SK-N-SH (cell line): ENCODE measurements at regions not wholly inside any gene's neighbourhood (a gene's known extent, or its start where the extent isn't known, plus 50 kb on each side); places are given as distances from the start of the nearest gene placed in this dataset.

Source experiments
- CTCF ChIA-PET: fragments of 300-600, 350-600 bp; formaldehyde crosslinking; extraction: SDS; loops from one replicate; lab custom pipeline; 2021; lab: Yijun Ruan, JAX
- POLR2A ChIA-PET: fragments of 350-600 bp; sonication (Branson Sonifier 250); formaldehyde crosslinking; extraction: SDS; loops from one replicate; lab custom pipeline; 2020; ENCODE audit warnings: antibody characterized with exemption, inconsistent platforms; lab: Yijun Ruan, JAX
- DNase-seq: peaks from one replicate; pipeline ENCODE4 v3.0.0; 2012
- H2AFZ ChIP-seq: fragments of 200-600 bp; sonication (generic); 2 replicates; pipeline ENCODE4 v1.8.1; 2016; ENCODE audit warnings: antibody characterized with exemption, mild to moderate bottlenecking, low read depth
- H3F3A ChIP-seq: fragments of 200-600 bp; sonication (generic); replicated peaks from 2 replicates; pipeline ENCODE3; 2016; ENCODE audit warnings: antibody characterized with exemption, mild to moderate bottlenecking; ENCODE audit not compliant: insufficient read depth
- H3K27ac ChIP-seq, 2 experiments: fragments of 200-500 bp in 1 of 2; fragments of 200-600 bp in 1 of 2; sonication (Bioruptor generic) in 1 of 2; sonication (generic), shearing (Covaris generic) in 1 of 2; 2 replicates each; pipeline versions ENCODE4 v1.5.1 to v1.6.1; 2014 to 2016; ENCODE audit warnings: low read depth in 2 of 2, inconsistent platforms in 1 of 2, low read length in 1 of 2, mild to moderate bottlenecking in 1 of 2, mixed read lengths in 1 of 2
- H3K27me3 ChIP-seq: fragments of 200-600 bp; sonication (generic), shearing (Covaris generic); 2 replicates; pipeline ENCODE4 v1.6.1; 2016; ENCODE audit warnings: mixed run types; ENCODE audit not compliant: insufficient read depth
- H3K36me3 ChIP-seq, 2 experiments: fragments of 200-500 bp in 1 of 2; fragments of 200-600 bp in 1 of 2; sonication (Bioruptor generic) in 1 of 2; sonication (generic) in 1 of 2; replicated peaks in 1 of 2; 2 replicates each; pipeline versions ENCODE3 to v1.5.1; 2014 to 2016; ENCODE audit warnings: low read length in 1 of 2, mild to moderate bottlenecking in 1 of 2; ENCODE audit not compliant: insufficient read depth in 2 of 2, control insufficient read depth in 1 of 2
- H3K4me1 ChIP-seq, 2 experiments: fragments of 200-500 bp in 1 of 2; fragments of 200-600 bp in 1 of 2; sonication (Bioruptor generic) in 1 of 2; sonication (generic), shearing (Covaris generic) in 1 of 2; 2 replicates each; pipeline versions ENCODE4 v1.5.1 to v1.6.1; 2014 to 2016; ENCODE audit warnings: low read depth in 1 of 2, low read length in 1 of 2, mixed run types in 1 of 2; ENCODE audit not compliant: insufficient read depth in 2 of 2, control insufficient read depth in 1 of 2
- H3K4me2 ChIP-seq: fragments of 200-600 bp; sonication (generic), shearing (Covaris generic); 2 replicates; pipeline ENCODE4 v1.6.1; 2017; ENCODE audit warnings: mixed run types
- H3K4me3 ChIP-seq, 2 experiments: fragments of 200-500 bp in 1 of 2; fragments of 200-600 bp in 1 of 2; sonication (Bioruptor generic) in 1 of 2; sonication (generic), shearing (Covaris generic) in 1 of 2; 2 replicates each; pipeline versions ENCODE4 v1.5.1 to v1.8.1; 2014 to 2016; ENCODE audit warnings: low read depth in 2 of 2, inconsistent platforms in 1 of 2, low read length in 1 of 2, mild to moderate bottlenecking in 1 of 2, mixed read lengths in 1 of 2, moderate library complexity in 1 of 2
- H3K79me2 ChIP-seq: fragments of 200-600 bp; sonication (generic); 2 replicates; pipeline ENCODE4 v1.8.1; 2017; ENCODE audit warnings: mild to moderate bottlenecking; ENCODE audit not compliant: insufficient read depth
- H3K9ac ChIP-seq: fragments of 200-600 bp; sonication (generic); 2 replicates; pipeline ENCODE4 v1.6.1; 2017; ENCODE audit warnings: mixed run types
- H3K9me2 ChIP-seq: fragments of 200-600 bp; sonication (generic); 2 replicates; pipeline ENCODE4 v1.6.1; 2017; ENCODE audit warnings: mixed run types
- H3K9me3 ChIP-seq: fragments of 200-600 bp; sonication (generic); 2 replicates; pipeline ENCODE4 v1.6.1; 2017; ENCODE audit warnings: mixed run types, mild to moderate bottlenecking, moderate library complexity
- H4K20me1 ChIP-seq: fragments of 200-600 bp; sonication (generic); 2 replicates; pipeline ENCODE4 v1.6.1; 2017; ENCODE audit warnings: mild to moderate bottlenecking, mixed run types; ENCODE audit not compliant: insufficient read depth
- ELF1 ChIP-seq: IDR thresholded peaks from 2 replicates; pipeline ENCODE4 v1.4.0; 2012
- FOXJ3 ChIP-seq: sonication (generic); formaldehyde crosslinking; IDR thresholded peaks from 2 replicates; pipeline ENCODE4 v1.5.1; 2020; ENCODE audit warnings: mild to moderate bottlenecking, missing genetic modification reagents
- FOXM1 ChIP-seq: IDR thresholded peaks from 2 replicates; pipeline ENCODE4 v1.4.0; 2012; ENCODE audit warnings: low read depth, mild to moderate bottlenecking
- GABPA ChIP-seq: IDR thresholded peaks from 2 replicates; pipeline ENCODE4 v1.4.0; 2012; ENCODE audit warnings: low read depth, mild to moderate bottlenecking
- JUND ChIP-seq: IDR thresholded peaks from 2 replicates; pipeline ENCODE4 v1.4.0; 2012
- MEF2A ChIP-seq: IDR thresholded peaks from 2 replicates; pipeline ENCODE4 v1.4.0; 2012; ENCODE audit warnings: low read depth, borderline replicate concordance
- NFIC ChIP-seq: IDR thresholded peaks from 2 replicates; pipeline ENCODE4 v1.4.0; 2012; ENCODE audit warnings: borderline replicate concordance
- NRF1 ChIP-seq: IDR thresholded peaks from 2 replicates; pipeline ENCODE4 v1.6.1; 2012; ENCODE audit warnings: low read depth, mild to moderate bottlenecking, low read length
- RCOR1 ChIP-seq: fragments of 150-350 bp; IDR thresholded peaks from 2 replicates; pipeline ENCODE4 v1.6.1; 2017; ENCODE audit warnings: antibody characterized with exemption, low read length
- RFX5 ChIP-seq: IDR thresholded peaks from 2 replicates; pipeline ENCODE4 v1.6.1; 2012; ENCODE audit warnings: mild to moderate bottlenecking, improper control_type of control experiment, low read length
- RXRA ChIP-seq: IDR thresholded peaks from 2 replicates; pipeline ENCODE4 v1.4.0; 2012; ENCODE audit warnings: low read depth, mild to moderate bottlenecking, borderline replicate concordance
- SMC3 ChIP-seq: IDR thresholded peaks from 2 replicates; pipeline ENCODE4 v1.6.1; 2012; ENCODE audit warnings: low read depth, low read length, improper control_type of control experiment
- TAF1 ChIP-seq: IDR thresholded peaks from 2 replicates; pipeline ENCODE4 v1.6.1; 2012; ENCODE audit warnings: low read depth, mild to moderate bottlenecking, low read length, moderate library complexity, borderline replicate concordance
- TEAD4 ChIP-seq: IDR thresholded peaks from 2 replicates; pipeline ENCODE4 v1.4.0; 2012; ENCODE audit warnings: mild to moderate bottlenecking, borderline replicate concordance; ENCODE audit not compliant: insufficient read depth
- WGBS: methylation state at CpG from one replicate; pipeline ENCODE4 v1.1.6; 2017; ENCODE audit warnings: low lambda C conversion rate; 5-methylcytosine and 5-hydroxymethylcytosine counted together
- TF ChIP-seq, protein P1 (sequence below): fragments of 150-350 bp; IDR thresholded peaks from 2 replicates; pipeline ENCODE4 v1.6.1; 2017; ENCODE audit warnings: antibody characterized with exemption, low read length, low read depth, borderline replicate concordance
- TF ChIP-seq, protein P2 (sequence below): IDR thresholded peaks from 2 replicates; pipeline ENCODE4 v1.6.1; 2012; ENCODE audit warnings: mild to moderate bottlenecking, low read depth, low read length, moderate library complexity

DNA sequence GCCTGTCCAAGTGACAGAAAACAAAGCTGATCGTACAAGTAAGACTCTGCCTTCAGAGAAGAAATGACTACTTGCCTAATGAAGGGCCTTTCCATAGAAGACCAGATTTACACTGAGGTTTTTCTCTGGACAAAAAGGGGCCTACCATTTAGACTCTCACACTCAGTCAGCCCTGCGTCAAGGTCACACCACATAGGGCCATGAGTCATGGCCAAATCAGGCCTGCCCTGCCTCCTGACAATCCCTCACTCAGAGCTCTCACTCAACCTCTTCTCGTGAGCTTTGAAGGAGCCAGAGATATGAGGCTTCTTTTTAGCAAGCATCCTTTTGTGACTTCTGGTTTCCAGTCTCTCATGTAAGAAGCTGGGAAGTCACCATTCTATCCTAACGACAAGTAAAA is 68.1 kb upstream of the NMNAT3 start:
- Histone ChIP-seq H3F3A (no peaks in the 10 kb centered on the region), H2AFZ (no peak overlapping the region), H3K79me2 (no peaks in the 10 kb centered on the region), H3K4me1 (no peaks in the 10 kb centered on the region; a peak in 1 of 4 replicates), H4K20me1 (no peaks in the 10 kb centered on the region), H3K27me3 (no peaks in the 10 kb centered on the region), H3K9me2 (no peaks in the 10 kb centered on the region), H3K9ac (no peak overlapping the region), H3K9me3 (peaks cover 6% of the 10 kb centered on the region; the same call in 1 of the 2 replicates), H3K4me2 (no peak overlapping the region), H3K27ac (no peak overlapping the region), H3K4me3 (no peak overlapping the region), H3K36me3 (no peaks in the 10 kb centered on the region)
- ChIA-PET POLR2A (no interaction called here), CTCF (interaction anchor here (0.9 to 1.2 kb wide), 2 partner anchors 183 to 190 kb away, joined by 3 read pairs; partner anchors contain the start of gene CLSTN2)
- TF ChIP-seq RXRA (no peak), ELF1 (no peak), RCOR1 (no peak), FOXJ3 (CRISPR knock-in tag) (no peak), GABPA (no peak), NFIC (no peak), MEF2A (no peak)
- no peak for DNase-seq
- 27% methylated on average over 4 of the region's 4 CpGs for WGBS

DNA sequence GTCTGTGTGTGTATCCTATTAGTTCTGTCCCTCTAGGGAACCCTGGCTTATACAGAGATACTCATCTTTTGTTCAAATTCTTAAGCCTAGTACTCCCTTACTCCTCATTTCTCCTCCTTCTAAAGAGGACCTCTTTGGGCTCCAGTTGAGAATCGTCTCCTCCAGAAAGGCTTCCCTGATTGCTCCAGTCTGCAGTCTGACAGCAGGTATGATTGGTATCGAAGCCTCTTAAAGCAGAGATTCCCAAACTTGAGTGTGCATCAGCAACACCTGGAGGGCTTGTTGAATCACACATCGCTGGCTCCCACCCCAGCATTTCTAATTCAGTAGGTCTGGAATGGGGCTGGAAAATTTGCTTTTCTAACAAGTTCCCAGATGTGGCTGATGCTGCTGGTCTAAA is 60.9 kb upstream of the NMNAT3 start:
- no peaks in the 10 kb centered on the region for H4K20me1 ChIP-seq
- CTCF ChIA-PET = no interaction called here
- H3K4me2 ChIP-seq = no peak overlapping the region
- H3K4me3 ChIP-seq = no peak overlapping the region
- H3K27me3 ChIP-seq = no peaks in the 10 kb centered on the region
- no peaks in the 10 kb centered on the region for H3K36me3 ChIP-seq
- WGBS = 21% methylated on average over 3 of the region's 3 CpGs
- H3K27ac ChIP-seq = no peak overlapping the region
- H3F3A ChIP-seq = no peaks in the 10 kb centered on the region
- POLR2A ChIA-PET = no interaction called here
- H2AFZ ChIP-seq = no peak overlapping the region
- H3K9me2 ChIP-seq = no peaks in the 10 kb centered on the region
- no peaks in the 10 kb centered on the region for H3K9me3 ChIP-seq
- no peaks in the 10 kb centered on the region; a peak in 1 of 4 replicates for H3K4me1 ChIP-seq
- DNase-seq = no peak
- H3K79me2 ChIP-seq = no peaks in the 10 kb centered on the region
- H3K9ac ChIP-seq = no peak overlapping the region
- TF ChIP-seq JUND = no peak
- TF ChIP-seq, protein P1, sequence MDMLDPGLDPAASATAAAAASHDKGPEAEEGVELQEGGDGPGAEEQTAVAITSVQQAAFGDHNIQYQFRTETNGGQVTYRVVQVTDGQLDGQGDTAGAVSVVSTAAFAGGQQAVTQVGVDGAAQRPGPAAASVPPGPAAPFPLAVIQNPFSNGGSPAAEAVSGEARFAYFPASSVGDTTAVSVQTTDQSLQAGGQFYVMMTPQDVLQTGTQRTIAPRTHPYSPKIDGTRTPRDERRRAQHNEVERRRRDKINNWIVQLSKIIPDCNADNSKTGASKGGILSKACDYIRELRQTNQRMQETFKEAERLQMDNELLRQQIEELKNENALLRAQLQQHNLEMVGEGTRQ = no peak
- no peak for TF ChIP-seq GABPA
- TF ChIP-seq RCOR1 = no peak
- TF ChIP-seq, protein P2, sequence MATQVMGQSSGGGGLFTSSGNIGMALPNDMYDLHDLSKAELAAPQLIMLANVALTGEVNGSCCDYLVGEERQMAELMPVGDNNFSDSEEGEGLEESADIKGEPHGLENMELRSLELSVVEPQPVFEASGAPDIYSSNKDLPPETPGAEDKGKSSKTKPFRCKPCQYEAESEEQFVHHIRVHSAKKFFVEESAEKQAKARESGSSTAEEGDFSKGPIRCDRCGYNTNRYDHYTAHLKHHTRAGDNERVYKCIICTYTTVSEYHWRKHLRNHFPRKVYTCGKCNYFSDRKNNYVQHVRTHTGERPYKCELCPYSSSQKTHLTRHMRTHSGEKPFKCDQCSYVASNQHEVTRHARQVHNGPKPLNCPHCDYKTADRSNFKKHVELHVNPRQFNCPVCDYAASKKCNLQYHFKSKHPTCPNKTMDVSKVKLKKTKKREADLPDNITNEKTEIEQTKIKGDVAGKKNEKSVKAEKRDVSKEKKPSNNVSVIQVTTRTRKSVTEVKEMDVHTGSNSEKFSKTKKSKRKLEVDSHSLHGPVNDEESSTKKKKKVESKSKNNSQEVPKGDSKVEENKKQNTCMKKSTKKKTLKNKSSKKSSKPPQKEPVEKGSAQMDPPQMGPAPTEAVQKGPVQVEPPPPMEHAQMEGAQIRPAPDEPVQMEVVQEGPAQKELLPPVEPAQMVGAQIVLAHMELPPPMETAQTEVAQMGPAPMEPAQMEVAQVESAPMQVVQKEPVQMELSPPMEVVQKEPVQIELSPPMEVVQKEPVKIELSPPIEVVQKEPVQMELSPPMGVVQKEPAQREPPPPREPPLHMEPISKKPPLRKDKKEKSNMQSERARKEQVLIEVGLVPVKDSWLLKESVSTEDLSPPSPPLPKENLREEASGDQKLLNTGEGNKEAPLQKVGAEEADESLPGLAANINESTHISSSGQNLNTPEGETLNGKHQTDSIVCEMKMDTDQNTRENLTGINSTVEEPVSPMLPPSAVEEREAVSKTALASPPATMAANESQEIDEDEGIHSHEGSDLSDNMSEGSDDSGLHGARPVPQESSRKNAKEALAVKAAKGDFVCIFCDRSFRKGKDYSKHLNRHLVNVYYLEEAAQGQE = no peak
- TF ChIP-seq FOXM1 = no peak
- TF ChIP-seq SMC3 = no peak
- TF ChIP-seq TAF1 = no peak
- no peak for TF ChIP-seq RXRA
- TF ChIP-seq TEAD4 = no peak
- no peak for TF ChIP-seq NRF1
- no peak for TF ChIP-seq RFX5
- TF ChIP-seq, all 33 proteins: peak for 0
